Body of pancreas (tissue), 4 donors: ENCODE measurements at regions not wholly inside any gene's neighbourhood (a gene's known extent, or its start where the extent isn't known, plus 50 kb on each side); places are given as distances from the start of the nearest gene placed in this dataset.
"Not testable (repeated sequence)": the region's sequence is repeated elsewhere in the genome, so short reads cannot be mapped to it uniquely, and the experiment has no call there.

ENCODE experiments used
- ATAC-seq: fragments of 150-250 bp; one replicate; pipeline ENCODE4 v1.9.1; 2016
- DNase-seq, 4 donors: peaks; one replicate each; pipeline ENCODE4 v3.0.0-alpha.2; 2019
- H3K27ac ChIP-seq, 4 donors: fragments of 200-600 bp; sonication (generic); 1 replicate in 3 of 4; 2 replicates in 1 of 4; pipeline versions ENCODE4 v1.5.1 to v1.6.1; 2016 to 2019; ENCODE audit warnings: mild to moderate bottlenecking in 1 of 4, mixed read lengths in 1 of 4, moderate library complexity in 1 of 4
- H3K27me3 ChIP-seq, 2 donors: fragments of 200-600 bp; sonication (generic); one replicate each; pipeline ENCODE4 v1.6.0; 2016; ENCODE audit warnings: mild to moderate bottlenecking in 1 of 2
- H3K36me3 ChIP-seq, 2 donors: fragments of 200-600 bp; sonication (generic); replicated peaks in 1 of 2; 2 replicates each; pipeline ENCODE4 v1.5.1; 2016; ENCODE audit warnings: low read depth in 2 of 2; ENCODE audit not compliant: insufficient read depth in 1 of 2
- H3K4me1 ChIP-seq: fragments of 200-600 bp; sonication (generic); one replicate; pipeline ENCODE4 v1.6.0; 2016
- H3K4me3 ChIP-seq, 2 donors: fragments of 200-600 bp; sonication (generic); 1 replicate in 1 of 2; 2 replicates in 1 of 2; pipeline ENCODE4 v1.5.1; 2016 to 2019
- H3K9me3 ChIP-seq, 3 donors: fragments of 200-600 bp; sonication (generic); 1 replicate in 2 of 3; 2 replicates in 1 of 3; pipeline ENCODE4 v1.5.1; 2016
- CTCF ChIP-seq, 7 experiments: fragments of 450-650 bp in 4 of 7; fragments of 200-600 bp in 3 of 7; sonication (generic) in 3 of 7; IDR thresholded peaks; one replicate each; pipeline ENCODE4 v1.5.1; 2016 to 2019; ENCODE audit warnings: antibody characterized with exemption in 7 of 7
- POLR2A ChIP-seq, 3 donors: fragments of 450-650 bp; IDR thresholded peaks; one replicate each; pipeline ENCODE4 v1.6.1; 2016; ENCODE audit warnings: antibody characterized with exemption in 3 of 3, mild to moderate bottlenecking in 2 of 3
- WGBS, 2 donors: methylation state at CpG; one replicate each; pipeline ENCODE4 v1.1.5; 2017; 5-methylcytosine and 5-hydroxymethylcytosine counted together
- intact Hi-C: fragments of 100-400 bp; cut with DNase I; formaldehyde crosslinking; loops from one replicate; pipeline ENCODE4 v1.15.1; 2023

DNA sequence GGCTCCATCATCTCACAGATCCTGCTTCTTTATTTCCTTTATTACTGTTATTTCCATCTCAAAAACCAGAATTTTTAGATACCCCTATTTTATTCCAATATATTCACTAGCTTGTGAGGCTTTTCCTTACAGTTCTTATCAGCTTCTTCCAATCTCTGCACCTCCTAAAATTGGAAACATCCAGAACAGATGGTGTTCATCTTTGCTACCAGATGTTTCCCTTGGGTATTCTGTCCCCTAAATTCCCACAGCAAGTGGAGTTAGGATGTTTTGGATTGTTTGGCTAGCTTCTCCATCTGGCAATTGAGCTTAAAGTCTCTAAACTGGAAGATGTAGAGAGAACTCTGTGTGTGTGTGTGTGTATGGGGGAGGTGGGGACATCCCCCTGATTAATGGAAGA lies 580.4 kb downstream of the DTWD2 start:
- no peaks in the 10 kb centered on the region for H3K27me3 ChIP-seq
- no peaks in the 10 kb centered on the region for H3K36me3 ChIP-seq
- no peaks in the 10 kb centered on the region for H3K4me1 ChIP-seq
- H3K9me3 ChIP-seq = no peaks in the 10 kb centered on the region
- ATAC-seq (no peak), DNase-seq (no peak)
- no peak overlapping the region for H3K4me3 ChIP-seq
- intact Hi-C loops = no loop called here
- no peak for TF ChIP-seq CTCF (IDR thresholded peaks at IDR 0.05)
- no peak for TF ChIP-seq POLR2A (IDR thresholded peaks at IDR 0.05)
- no peak overlapping the region for H3K27ac ChIP-seq

- Histone ChIP-seq H3K36me3 (no peaks in the 10 kb centered on the region), H3K4me1 (no peaks in the 10 kb centered on the region), H3K9me3 (no peaks in the 10 kb centered on the region), H3K27me3 (no peaks in the 10 kb centered on the region), H3K27ac (no peak overlapping the region), H3K4me3 (no peak overlapping the region)
- intact Hi-C loops = no loop called here
- no peak for ATAC-seq
- 40 to 42% methylated on average over 1 to 5 of the region's 5 CpGs for WGBS, 2 donors
- TF ChIP-seq POLR2A (IDR thresholded peaks at IDR 0.05) (no peak), CTCF (IDR thresholded peaks at IDR 0.05) (no peak)
- DNase-seq = no peak
These were observed 582.7 kb downstream of the DTWD2 start for GRCh38 chr5:118405650-118406061.

GRCh38 chr5:118397236-118397635 lies 591.1 kb downstream of the DTWD2 start:
- Histone ChIP-seq H3K27ac (no peak overlapping the region), H3K27me3 (no peaks in the 10 kb centered on the region), H3K4me1 (no peaks in the 10 kb centered on the region), H3K36me3 (no peaks in the 10 kb centered on the region), H3K9me3 (no peaks in the 10 kb centered on the region), H3K4me3 (no peak overlapping the region)
- WGBS, 2 donors = 63 to 65% methylated on average over 4 of the region's 4 CpGs
- ATAC-seq (no peak), DNase-seq (no peak)
- TF ChIP-seq CTCF (IDR thresholded peaks at IDR 0.05) (no peak), POLR2A (IDR thresholded peaks at IDR 0.05) (no peak)
- intact Hi-C loops = no loop called here

DNA sequence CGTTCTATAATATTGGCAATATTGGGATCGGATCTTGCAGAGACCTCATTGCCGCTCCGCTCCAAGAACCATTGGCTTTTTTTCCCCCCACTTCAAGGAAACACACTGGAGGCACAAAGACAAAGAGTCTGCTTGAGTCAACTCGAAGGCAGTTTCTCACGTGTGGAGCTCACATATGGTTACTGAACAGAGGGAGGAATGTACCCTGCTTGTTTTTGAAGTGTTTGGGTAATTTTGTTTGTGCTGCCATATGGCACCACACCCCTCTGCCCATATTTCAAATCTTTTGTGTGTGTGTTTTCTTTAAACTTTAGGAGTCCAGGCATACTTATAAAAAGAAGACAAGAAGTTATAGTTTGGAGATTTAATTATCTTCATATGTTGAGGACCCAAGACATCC lies 595.9 kb downstream of the DTWD2 start:
- Histone ChIP-seq H3K27ac (no peak overlapping the region), H3K36me3 (no peaks in the 10 kb centered on the region), H3K9me3 (no peaks in the 10 kb centered on the region), H3K27me3 (no peaks in the 10 kb centered on the region), H3K4me1 (no peaks in the 10 kb centered on the region), H3K4me3 (no peak overlapping the region)
- DNase-seq (no peak), ATAC-seq (no peak)
- intact Hi-C loops = no loop called here
- TF ChIP-seq CTCF (IDR thresholded peaks at IDR 0.05) = no peak
- WGBS, 2 donors = 66 to 74% methylated on average over 6 of the region's 6 CpGs

GRCh38 chr5:118382931-118383330 lies 605.4 kb downstream of the DTWD2 start:
- intact Hi-C loops, DNase-seq, H3K27me3 ChIP-seq, H3K9me3 ChIP-seq, H3K4me1 ChIP-seq, H3K27ac ChIP-seq, H3K36me3 ChIP-seq, H3K4me3 ChIP-seq, ATAC-seq: not testable (repeated sequence)
- 84 to 88% methylated on average over 15 of the region's 15 CpGs for WGBS, 2 donors
